ENCODE measurements at regions not wholly inside any gene's neighbourhood (a gene's known extent, or its start where the extent isn't known, plus 50 kb on each side); places are given as distances from the start of the nearest gene placed in this dataset.

DNA sequence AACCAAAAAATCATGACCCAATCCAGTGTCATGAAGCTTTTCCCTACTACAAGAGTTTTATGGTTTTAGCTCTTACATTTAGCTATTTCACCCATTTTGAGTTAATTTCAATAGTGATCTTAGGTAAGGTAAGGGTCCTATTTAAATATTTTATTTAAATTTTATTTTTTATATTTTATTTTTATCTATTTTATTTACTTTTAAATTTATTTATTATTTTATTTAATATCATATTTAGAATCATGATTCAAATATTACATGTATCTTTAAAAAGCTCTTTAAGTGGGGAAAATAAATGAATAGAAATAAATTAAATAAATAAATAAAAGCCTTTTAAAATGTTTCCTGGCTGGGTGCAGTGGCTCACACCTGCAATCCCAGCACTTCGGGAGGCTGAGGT, 276.0 kb downstream of the SKIDA1 start:
- TF ChIP-seq, protein P1, sequence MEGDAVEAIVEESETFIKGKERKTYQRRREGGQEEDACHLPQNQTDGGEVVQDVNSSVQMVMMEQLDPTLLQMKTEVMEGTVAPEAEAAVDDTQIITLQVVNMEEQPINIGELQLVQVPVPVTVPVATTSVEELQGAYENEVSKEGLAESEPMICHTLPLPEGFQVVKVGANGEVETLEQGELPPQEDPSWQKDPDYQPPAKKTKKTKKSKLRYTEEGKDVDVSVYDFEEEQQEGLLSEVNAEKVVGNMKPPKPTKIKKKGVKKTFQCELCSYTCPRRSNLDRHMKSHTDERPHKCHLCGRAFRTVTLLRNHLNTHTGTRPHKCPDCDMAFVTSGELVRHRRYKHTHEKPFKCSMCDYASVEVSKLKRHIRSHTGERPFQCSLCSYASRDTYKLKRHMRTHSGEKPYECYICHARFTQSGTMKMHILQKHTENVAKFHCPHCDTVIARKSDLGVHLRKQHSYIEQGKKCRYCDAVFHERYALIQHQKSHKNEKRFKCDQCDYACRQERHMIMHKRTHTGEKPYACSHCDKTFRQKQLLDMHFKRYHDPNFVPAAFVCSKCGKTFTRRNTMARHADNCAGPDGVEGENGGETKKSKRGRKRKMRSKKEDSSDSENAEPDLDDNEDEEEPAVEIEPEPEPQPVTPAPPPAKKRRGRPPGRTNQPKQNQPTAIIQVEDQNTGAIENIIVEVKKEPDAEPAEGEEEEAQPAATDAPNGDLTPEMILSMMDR (IDR thresholded peaks at IDR 0.05; ENCODE audit: low read depth, low read length), result no peak
- DNase-seq (ENCODE audit: extremely low read depth, low read depth), result no peak

DNA sequence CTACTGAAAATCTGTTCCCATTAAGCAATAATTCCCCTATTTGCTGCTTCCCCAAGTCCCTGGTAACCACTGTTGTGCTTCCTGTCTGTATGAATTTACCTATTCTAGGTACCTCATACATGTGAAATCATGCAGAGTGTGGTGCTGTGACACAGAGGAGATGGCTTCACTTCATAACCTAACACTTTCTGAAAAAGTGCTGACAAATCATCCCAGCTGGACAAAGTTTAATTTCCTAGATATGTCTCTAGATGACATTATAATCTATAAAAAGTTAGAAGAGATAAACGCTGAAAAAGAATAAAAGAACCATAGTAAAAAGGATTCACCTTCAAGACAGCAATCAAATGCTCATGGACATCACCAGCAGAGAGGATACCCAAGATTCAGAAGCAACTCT, 277.9 kb downstream of the SKIDA1 start:
- TF ChIP-seq, protein P1 (IDR thresholded peaks at IDR 0.05; ENCODE audit: low read depth, low read length), result no peak
- DNase-seq (ENCODE audit: extremely low read depth, low read depth), result no peak

DNA sequence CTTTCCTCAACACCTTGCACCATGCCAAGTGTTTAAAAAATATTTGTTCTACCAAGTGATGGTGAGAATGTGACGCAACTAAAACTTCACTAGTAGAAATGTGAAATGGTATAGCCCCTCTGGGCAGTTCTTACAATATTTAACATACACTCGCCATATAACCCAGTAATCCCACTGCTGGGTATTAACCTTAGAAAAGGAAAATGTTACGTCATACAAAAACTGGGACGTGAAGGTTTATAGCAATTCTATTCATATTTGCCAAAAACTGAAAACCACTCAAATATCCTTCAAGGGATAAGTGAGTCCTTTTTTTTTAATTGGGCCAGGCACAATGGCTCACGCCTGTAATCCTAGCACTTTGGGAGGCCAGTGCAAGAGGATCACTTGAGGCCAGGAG, 279.3 kb downstream of the SKIDA1 start:
- no peak for DNase-seq (ENCODE audit: extremely low read depth, low read depth)
- TF ChIP-seq, protein P1 (IDR thresholded peaks at IDR 0.05; ENCODE audit: low read depth, low read length), result no peak

DNA sequence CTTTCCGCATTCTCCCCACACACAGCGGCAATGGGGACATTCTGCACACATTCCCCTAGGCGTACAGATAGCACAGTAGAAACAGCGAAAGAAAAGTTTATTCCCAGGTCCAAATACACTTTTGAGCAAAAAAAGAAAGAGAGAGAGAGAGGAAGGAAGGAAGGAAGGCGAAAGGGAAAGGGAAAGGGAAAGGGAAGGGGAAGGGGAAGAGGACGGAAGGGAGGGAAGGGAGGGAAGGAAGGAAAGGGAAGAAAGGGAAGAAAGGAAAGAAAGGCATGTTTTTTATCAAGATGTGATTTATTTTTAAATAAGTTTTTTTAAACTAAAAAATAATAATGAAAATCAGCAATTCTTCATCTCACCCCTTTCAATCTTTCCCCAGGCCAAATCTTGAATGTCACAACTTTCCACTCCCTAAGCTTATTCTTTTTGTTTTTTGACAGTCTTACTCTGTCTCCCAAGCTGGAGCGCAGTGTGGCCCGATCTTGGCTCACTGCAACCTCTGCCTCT, 281.7 kb downstream of the SKIDA1 start:
- no peak for DNase-seq (ENCODE audit: extremely low read depth, low read depth)
- TF ChIP-seq, protein P1 (IDR thresholded peaks at IDR 0.05; ENCODE audit: low read depth, low read length), result no peak

DNA sequence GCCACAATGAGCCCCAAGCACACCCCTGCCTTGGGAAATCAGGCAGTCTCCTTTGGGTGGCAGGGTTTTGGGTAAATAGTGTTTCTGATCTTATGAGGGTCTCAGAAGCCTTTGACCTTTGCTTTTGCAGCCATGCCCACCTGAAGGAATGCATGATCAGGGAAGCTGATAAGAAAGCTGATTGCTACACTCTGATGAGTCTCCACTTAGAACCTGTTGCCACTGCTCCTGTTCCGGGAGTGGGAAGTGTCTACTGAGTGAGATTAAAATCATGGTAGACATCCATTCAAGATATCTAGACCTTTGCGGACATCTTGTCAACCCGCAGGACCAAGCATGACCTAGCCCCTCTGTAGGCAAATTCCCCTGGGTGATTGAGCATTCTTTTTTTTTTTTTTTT, 282.6 kb downstream of the SKIDA1 start:
- TF ChIP-seq, protein P1 (IDR thresholded peaks at IDR 0.05; ENCODE audit: low read depth, low read length), result no peak
- DNase-seq (ENCODE audit: extremely low read depth, low read depth), result no peak

DNA sequence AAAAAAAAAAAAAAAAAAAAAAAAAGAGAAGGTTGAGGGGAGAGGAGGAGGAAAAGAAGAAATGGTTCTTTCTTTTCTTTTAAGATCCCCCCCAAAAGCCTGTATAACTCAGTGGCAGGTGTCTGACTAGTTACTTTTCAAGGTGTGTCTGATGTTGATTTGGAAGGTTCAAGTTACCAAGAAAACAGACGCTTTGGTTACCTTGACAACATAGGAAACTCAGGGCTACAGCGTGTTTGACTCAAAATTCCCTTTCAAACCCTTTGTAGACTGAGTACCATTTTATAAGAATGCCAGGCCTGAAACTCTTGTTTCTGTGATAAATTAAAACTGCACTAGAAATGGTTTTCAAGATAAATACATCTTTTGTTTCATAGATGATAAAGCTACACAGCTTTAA, 286.8 kb downstream of the SKIDA1 start:
- TF ChIP-seq, protein P1 (IDR thresholded peaks at IDR 0.05; ENCODE audit: low read depth, low read length), result no peak
- no peak for DNase-seq (ENCODE audit: extremely low read depth, low read depth)

DNA sequence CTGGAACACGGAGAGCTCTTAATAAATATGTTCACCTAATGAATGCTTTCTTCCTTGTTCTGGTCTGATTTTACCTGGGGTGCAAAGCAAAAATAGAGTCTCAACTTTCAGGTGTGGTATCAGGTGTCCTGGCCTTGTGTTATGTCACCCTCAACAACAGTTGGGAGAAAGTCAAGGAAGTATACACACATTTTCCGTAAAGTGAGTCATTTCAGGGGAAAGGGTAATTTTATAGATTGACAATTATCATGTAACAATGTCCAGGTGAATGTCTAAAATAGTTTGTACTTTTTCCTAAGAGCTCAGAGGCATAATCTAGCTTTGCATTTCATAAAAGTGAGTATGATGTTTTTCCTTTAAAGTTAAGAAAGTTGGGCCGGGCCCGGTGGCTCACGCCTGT, 287.4 kb downstream of the SKIDA1 start:
- TF ChIP-seq, protein P1 (IDR thresholded peaks at IDR 0.05; ENCODE audit: low read depth, low read length), result no peak
- DNase-seq (ENCODE audit: extremely low read depth, low read depth), result no peak
